ENCODE measurements at regions not wholly inside any gene's neighbourhood (a gene's known extent, or its start where the extent isn't known, plus 50 kb on each side); places are given as distances from the start of the nearest gene placed in this dataset.
"Not testable (repeated sequence)": the region's sequence is repeated elsewhere in the genome, so short reads cannot be mapped to it uniquely, and the experiment has no call there.

GRCh38 chr12:60441577-60441976 is 845.7 kb downstream of the SLC16A7 start:
- DNase-seq (ENCODE audit: insufficient read length, low spot score): no peak
- no peak for FAIRE-seq

DNA sequence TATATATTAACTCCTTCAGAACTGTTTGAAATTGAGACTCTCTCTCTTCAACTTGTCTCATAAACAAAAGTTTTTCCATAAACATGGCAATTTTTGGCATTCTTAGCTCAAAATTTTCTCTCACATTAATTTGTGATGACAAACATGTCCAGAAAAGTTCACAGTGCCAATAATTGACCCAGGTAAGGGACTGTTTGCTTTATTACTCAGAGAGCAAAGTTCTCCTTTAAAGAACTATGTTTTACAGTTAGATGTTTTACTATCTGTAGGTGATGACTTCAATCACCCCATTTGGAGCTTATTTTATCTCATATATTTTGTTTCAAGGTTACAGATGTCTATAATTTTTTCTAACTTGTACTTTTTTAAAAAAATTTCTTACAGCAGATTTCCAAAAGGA is 855.6 kb downstream of the SLC16A7 start:
- DNase-seq (ENCODE audit: insufficient read length, low spot score) (no peak), FAIRE-seq (no peak)

DNA sequence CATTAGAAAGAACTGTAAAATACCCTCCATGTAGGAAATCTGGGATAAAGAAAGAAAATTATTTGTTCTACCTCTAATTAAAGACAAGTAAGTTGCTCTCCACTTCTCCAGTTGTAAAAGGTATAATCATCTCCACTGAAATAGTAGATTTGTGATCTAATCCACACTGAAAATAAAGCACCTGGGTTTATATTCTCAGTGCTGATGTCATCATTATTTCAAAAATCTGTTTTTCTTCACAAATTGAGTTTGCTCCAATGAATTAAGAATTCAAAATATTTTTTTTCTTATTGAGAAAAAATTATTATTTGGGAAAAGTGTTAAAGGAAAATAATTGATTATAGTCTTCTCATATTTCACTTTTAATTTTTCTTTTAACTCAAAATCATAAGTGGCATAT is 869.2 kb downstream of the SLC16A7 start:
- DNase-seq (ENCODE audit: insufficient read length, low spot score): no peak
- no peak for FAIRE-seq

DNA sequence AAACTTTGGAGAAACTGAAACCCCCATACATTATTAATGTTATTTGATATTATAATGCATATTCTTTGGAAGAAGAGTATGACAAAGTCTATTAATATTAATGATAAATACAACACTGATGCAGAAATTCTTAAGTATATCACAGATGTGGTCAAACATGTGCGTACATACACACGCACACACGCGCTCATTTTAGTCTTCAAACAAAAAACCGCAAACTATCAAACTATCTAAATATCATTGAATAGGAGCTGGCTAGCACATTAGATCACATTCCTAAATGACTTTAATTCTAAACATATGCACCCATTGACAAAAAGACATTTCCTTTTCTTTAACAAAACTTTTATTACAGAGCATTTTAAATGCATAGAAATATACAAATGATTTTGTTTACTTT is 872.7 kb downstream of the SLC16A7 start:
- DNase-seq (ENCODE audit: insufficient read length, low spot score): no peak
- FAIRE-seq: no peak

DNA sequence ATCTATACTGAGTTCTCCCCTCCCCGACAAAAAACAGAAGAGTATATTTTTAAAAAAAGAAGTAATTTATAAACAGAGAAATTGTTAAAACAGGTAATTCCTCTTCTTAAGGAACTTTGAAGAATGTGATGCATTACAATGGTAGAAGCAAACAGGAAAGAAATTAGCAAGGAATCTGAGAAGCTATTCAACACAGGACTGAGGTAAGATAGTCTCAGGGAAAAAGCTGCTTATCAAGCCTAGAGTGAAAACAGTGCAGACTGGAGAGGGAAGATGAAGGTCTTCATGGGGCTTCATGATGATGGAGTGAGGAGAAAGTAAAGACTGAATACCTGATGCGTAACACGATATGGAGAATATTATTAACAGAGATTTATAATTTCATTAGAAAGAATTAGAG is 880.0 kb downstream of the SLC16A7 start:
- FAIRE-seq: no peak
- no peak for DNase-seq (ENCODE audit: insufficient read length, low spot score)

DNA sequence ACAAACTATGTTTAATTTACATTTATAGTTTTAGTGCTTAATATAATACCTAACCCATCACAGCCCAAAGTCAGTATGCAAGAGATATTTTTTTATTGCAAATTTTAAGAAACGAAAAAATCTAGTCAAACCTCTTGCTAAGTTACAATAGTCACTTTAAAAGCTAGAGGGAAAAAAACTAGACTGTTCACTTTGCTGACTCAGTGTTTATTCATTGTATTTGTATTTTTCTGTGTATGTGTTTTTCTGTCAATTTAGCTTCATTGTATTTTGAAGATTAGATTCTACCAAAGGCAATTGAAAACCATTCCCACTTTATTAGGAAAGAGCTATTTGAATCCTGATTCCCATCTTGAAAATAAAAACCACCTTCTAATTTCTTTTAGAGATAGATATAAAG is 891.5 kb downstream of the SLC16A7 start:
- no peak for FAIRE-seq

DNA sequence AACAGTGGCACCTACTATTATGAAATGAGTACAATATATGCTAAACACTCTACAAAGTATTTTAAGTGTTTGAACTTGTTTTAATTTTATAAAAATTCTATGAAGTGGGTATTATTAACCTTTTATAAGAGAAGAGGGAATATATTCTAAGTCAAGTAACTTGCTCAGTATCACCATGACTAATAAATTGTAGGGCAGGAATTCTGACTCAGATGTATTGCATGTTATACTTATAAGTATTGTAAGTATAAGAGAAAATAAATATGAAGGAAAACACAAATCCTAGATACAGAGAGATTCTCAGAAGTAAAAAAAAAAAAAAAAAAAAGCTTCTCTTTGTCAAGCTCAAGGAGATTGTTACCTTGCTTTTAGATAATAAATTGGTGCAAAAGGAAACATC is 893.2 kb downstream of the SLC16A7 start:
- DNase-seq (ENCODE audit: insufficient read length, low spot score) (no peak), FAIRE-seq (no peak)

More for the DNA sequence above, 891.5 kb downstream of the SLC16A7 start:
- no peak for DNase-seq (ENCODE audit: insufficient read length, low spot score)

GRCh38 chr12:60494244-60494643 is 898.4 kb downstream of the SLC16A7 start:
- FAIRE-seq (no peak), DNase-seq (ENCODE audit: insufficient read length, low spot score) (no peak)

DNA sequence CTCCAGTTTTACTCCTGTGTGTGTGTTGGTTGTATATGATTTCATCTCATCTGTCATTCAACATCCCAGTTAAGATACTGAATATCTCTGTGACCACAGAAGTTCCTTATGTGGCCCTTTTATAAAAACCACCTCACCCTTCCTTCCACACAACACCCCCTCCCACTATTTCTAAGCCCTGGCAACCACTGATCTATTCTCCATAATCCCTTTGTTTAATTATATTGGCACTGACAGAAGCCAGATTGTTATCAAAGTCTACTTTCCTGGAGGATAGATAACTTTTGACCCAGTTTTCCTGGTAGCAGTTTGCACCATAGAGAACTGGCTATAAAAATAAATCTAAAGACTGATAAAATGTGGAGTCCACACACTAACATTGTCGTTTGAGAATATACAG is 902.8 kb downstream of the SLC16A7 start:
- FAIRE-seq: no peak

GRCh38 chr12:60501124-60501729 is 905.4 kb downstream of the SLC16A7 start:
- no peak for DNase-seq (ENCODE audit: insufficient read length, low spot score)
- no peak for FAIRE-seq

More for the DNA sequence above, 902.8 kb downstream of the SLC16A7 start:
- no peak for DNase-seq (ENCODE audit: insufficient read length, low spot score)

GRCh38 chr12:60522684-60523400 is 927.0 kb downstream of the SLC16A7 start:
- no peak for FAIRE-seq
- no peak for DNase-seq (ENCODE audit: insufficient read length, low spot score)

DNA sequence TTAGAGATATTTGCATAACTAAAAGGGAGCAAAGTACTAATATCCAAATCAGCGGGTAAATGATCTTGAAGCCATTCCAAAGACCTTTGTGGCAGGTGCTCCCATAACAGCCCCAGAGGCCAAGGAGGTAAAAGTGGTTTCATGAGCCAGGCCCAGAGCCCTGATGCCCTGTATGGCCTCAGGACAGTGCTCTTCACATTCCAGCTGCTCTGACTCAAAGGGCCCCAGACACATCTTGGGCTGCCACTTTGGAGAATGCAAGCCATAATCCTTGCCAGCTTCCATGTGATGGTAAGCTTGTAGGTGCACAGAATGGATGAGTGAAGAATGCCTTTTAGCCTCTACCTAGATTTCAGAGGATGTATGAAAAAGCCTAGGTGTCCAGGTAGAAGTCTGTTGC is 933.4 kb downstream of the SLC16A7 start:
- FAIRE-seq (no peak), DNase-seq (ENCODE audit: insufficient read length, low spot score) (no peak)

DNA sequence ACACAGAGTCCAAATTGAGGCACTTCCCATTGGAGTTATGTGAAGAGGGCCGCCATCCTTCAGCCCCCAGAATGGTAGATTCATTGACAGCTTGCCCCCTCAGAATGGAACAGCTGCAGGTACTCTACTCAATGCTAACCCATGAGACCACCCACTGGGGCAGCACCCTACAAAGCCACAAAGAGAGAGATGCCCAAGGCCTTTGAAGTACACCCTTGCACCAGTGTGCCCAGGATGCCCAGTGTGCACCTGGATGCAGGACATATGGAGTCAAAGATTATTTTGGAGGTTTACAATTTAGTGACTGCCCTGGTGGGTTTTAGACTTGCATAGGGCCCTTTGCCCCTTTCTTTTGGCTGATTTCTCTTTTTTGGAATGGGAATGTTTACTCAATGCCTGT is 933.9 kb downstream of the SLC16A7 start:
- FAIRE-seq (no peak), DNase-seq (ENCODE audit: insufficient read length, low spot score) (no peak)

GRCh38 chr12:60535363-60535762 is 939.5 kb downstream of the SLC16A7 start:
- FAIRE-seq: no peak

GRCh38 chr12:60539592-60539991 is 943.8 kb downstream of the SLC16A7 start:
- DNase-seq (ENCODE audit: insufficient read length, low spot score): no peak
- FAIRE-seq: no peak

More at GRCh38 chr12:60535363-60535762, 939.5 kb downstream of the SLC16A7 start:
- no peak for DNase-seq (ENCODE audit: insufficient read length, low spot score)

DNA sequence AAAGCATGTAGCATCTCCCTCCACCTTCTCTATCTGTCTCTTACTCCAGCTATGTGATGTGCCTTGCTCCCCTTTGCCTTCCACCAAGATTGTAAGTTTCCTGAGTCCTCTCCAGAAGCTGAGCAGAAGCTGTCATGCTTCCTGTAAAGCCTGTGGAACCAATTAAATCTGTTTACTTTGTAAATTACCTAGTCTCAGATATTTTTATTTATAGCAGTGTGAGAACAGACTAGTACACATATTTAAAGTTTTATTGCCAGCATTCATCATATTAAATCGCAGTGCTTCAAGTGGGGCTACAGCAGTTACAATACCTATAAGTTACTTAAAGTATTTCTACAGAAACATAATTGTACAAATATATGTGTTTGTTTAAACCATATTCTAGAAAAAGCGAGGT is 973.1 kb downstream of the SLC16A7 start:
- FAIRE-seq (no peak), DNase-seq (ENCODE audit: insufficient read length, low spot score) (no peak)

DNA sequence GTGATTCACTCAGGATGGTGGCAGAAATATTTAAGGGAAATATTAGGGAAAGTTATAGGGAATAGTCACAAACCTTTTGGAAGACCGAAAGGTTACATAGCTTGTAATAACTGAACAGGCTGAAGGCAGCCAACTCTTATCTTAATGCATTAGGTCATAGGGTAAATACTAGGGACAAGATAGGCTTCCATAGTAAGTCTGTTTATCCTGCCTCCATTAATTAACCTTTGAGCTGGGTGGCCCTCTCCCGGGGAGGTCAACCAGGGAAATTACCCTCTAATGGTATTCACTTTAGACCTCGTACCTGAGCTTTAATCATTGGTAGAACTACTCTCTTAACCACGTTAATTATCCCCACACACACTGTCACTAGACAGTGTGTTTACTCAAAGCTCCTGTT is 981.8 kb downstream of the SLC16A7 start:
- no peak for DNase-seq (ENCODE audit: insufficient read length, low spot score)
- FAIRE-seq: no peak

- not testable (repeated sequence) for FAIRE-seq; DNase-seq (ENCODE audit: insufficient read length, low spot score)
These were observed 991.8 kb downstream of the SLC16A7 start for GRCh38 chr12:60587664-60588063.

GRCh38 chr12:60594035-60594711 is 998.3 kb downstream of the SLC16A7 start:
- FAIRE-seq: no peak
- DNase-seq (ENCODE audit: insufficient read length, low spot score): no peak

GRCh38 chr12:60602601-60603000 is 1006.8 kb downstream of the SLC16A7 start:
- FAIRE-seq (no peak), DNase-seq (ENCODE audit: insufficient read length, low spot score) (no peak)

GRCh38 chr12:60603475-60603874 is 1007.6 kb downstream of the SLC16A7 start:
- not testable (repeated sequence) for FAIRE-seq; DNase-seq (ENCODE audit: insufficient read length, low spot score)

GRCh38 chr12:60616400-60616799 is 1020.6 kb downstream of the SLC16A7 start:
- FAIRE-seq (no peak), DNase-seq (ENCODE audit: insufficient read length, low spot score) (no peak)
